ENCODE measurements at regions not wholly inside any gene's neighbourhood (a gene's known extent, or its start where the extent isn't known, plus 50 kb on each side); places are given as distances from the start of the nearest gene placed in this dataset.

GRCh38 chr2:129810521-129810920 is 168.9 kb upstream of the RAB6C start:
- Histone ChIP-seq H3K27ac (ENCODE audit: poor library complexity, severe bottlenecking) (no peak overlapping the region), H3K4me1 (ENCODE audit: insufficient read depth, poor library complexity, severe bottlenecking) (no peaks in the 10 kb centered on the region), H3K9me3 (ENCODE audit: severe bottlenecking) (no peaks in the 10 kb centered on the region), H3K27me3 (ENCODE audit: insufficient read depth, poor library complexity, severe bottlenecking) (peaks cover 13% of the 10 kb centered on the region), H3K36me3 (ENCODE audit: low read depth) (no peaks in the 10 kb centered on the region), H3K4me3 (ENCODE audit: severe bottlenecking) (no peak overlapping the region)
- ATAC-seq (ENCODE audit: low read depth) (no peak), DNase-seq (ENCODE audit: low spot score) (no peak)
- TF ChIP-seq, protein P1, sequence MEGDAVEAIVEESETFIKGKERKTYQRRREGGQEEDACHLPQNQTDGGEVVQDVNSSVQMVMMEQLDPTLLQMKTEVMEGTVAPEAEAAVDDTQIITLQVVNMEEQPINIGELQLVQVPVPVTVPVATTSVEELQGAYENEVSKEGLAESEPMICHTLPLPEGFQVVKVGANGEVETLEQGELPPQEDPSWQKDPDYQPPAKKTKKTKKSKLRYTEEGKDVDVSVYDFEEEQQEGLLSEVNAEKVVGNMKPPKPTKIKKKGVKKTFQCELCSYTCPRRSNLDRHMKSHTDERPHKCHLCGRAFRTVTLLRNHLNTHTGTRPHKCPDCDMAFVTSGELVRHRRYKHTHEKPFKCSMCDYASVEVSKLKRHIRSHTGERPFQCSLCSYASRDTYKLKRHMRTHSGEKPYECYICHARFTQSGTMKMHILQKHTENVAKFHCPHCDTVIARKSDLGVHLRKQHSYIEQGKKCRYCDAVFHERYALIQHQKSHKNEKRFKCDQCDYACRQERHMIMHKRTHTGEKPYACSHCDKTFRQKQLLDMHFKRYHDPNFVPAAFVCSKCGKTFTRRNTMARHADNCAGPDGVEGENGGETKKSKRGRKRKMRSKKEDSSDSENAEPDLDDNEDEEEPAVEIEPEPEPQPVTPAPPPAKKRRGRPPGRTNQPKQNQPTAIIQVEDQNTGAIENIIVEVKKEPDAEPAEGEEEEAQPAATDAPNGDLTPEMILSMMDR (IDR thresholded peaks at IDR 0.05; ENCODE audit: poor library complexity, severe bottlenecking): no peak

- TF ChIP-seq, protein P1 (IDR thresholded peaks at IDR 0.05; ENCODE audit: poor library complexity, severe bottlenecking): no peak
- Histone ChIP-seq H3K9me3 (ENCODE audit: severe bottlenecking) (no peaks in the 10 kb centered on the region), H3K27me3 (ENCODE audit: insufficient read depth, poor library complexity, severe bottlenecking) (peaks cover 13% of the 10 kb centered on the region), H3K4me3 (ENCODE audit: severe bottlenecking) (no peak overlapping the region), H3K27ac (ENCODE audit: poor library complexity, severe bottlenecking) (no peak overlapping the region), H3K4me1 (ENCODE audit: insufficient read depth, poor library complexity, severe bottlenecking) (no peaks in the 10 kb centered on the region), H3K36me3 (ENCODE audit: low read depth) (no peaks in the 10 kb centered on the region)
- ATAC-seq (ENCODE audit: low read depth): no peak
- DNase-seq (ENCODE audit: low spot score): no peak
These were observed 167.4 kb upstream of the RAB6C start for GRCh38 chr2:129812071-129812470.

DNA sequence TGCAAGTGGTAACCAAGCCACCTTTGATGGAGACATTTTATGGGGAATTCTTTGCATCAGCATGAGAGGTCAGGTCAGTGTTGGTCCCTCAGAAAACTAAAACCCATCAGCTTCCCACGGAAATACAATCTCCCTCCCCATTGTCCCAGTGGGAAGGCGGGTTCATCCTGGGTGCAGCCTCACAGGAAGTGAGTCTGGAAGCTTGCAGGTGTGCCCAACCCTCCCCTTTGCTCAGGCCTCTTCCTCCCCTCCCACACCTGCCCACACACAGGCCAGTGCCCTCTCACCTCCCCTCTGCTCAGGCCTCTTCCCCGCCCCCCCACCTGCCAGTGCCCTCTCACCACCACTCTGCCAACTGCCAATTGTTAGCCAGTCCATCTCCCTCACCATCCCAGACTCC is 166.8 kb upstream of the RAB6C start:
- Histone ChIP-seq H3K36me3 (ENCODE audit: low read depth) (no peaks in the 10 kb centered on the region), H3K4me1 (ENCODE audit: insufficient read depth, poor library complexity, severe bottlenecking) (no peaks in the 10 kb centered on the region), H3K4me3 (ENCODE audit: severe bottlenecking) (no peak overlapping the region), H3K9me3 (ENCODE audit: severe bottlenecking) (no peaks in the 10 kb centered on the region), H3K27me3 (ENCODE audit: insufficient read depth, poor library complexity, severe bottlenecking) (peaks cover 13% of the 10 kb centered on the region), H3K27ac (ENCODE audit: poor library complexity, severe bottlenecking) (no peak overlapping the region)
- no peak for DNase-seq (ENCODE audit: low spot score)
- TF ChIP-seq, protein P1 (IDR thresholded peaks at IDR 0.05; ENCODE audit: poor library complexity, severe bottlenecking): no peak
- no peak for ATAC-seq (ENCODE audit: low read depth)

DNA sequence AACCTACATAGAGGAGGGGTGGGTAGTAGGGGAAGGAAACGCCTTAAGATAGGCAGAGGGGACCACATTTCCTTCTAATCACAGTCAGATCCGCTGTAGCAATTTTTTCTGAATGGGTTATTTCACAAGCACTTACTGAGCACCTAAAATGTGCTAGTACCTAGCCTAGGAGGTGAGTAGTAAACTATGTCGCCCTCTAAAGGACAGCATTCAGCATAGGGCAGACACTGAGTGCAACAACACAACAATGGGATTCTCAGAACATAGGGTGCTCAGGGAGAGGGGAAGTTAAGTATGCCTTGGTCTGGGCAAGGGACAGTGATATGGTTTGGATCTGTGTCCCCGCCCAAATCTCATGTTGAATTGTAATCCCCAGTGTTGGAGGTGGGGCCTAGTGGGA is 166.1 kb upstream of the RAB6C start:
- ATAC-seq (ENCODE audit: low read depth) (no peak), DNase-seq (ENCODE audit: low spot score) (no peak)
- Histone ChIP-seq H3K27ac (ENCODE audit: poor library complexity, severe bottlenecking) (no peak overlapping the region), H3K4me1 (ENCODE audit: insufficient read depth, poor library complexity, severe bottlenecking) (no peaks in the 10 kb centered on the region), H3K4me3 (ENCODE audit: severe bottlenecking) (no peak overlapping the region), H3K9me3 (ENCODE audit: severe bottlenecking) (no peaks in the 10 kb centered on the region), H3K27me3 (ENCODE audit: insufficient read depth, poor library complexity, severe bottlenecking) (peaks cover 13% of the 10 kb centered on the region), H3K36me3 (ENCODE audit: low read depth) (no peaks in the 10 kb centered on the region)
- TF ChIP-seq, protein P1 (IDR thresholded peaks at IDR 0.05; ENCODE audit: poor library complexity, severe bottlenecking): no peak

DNA sequence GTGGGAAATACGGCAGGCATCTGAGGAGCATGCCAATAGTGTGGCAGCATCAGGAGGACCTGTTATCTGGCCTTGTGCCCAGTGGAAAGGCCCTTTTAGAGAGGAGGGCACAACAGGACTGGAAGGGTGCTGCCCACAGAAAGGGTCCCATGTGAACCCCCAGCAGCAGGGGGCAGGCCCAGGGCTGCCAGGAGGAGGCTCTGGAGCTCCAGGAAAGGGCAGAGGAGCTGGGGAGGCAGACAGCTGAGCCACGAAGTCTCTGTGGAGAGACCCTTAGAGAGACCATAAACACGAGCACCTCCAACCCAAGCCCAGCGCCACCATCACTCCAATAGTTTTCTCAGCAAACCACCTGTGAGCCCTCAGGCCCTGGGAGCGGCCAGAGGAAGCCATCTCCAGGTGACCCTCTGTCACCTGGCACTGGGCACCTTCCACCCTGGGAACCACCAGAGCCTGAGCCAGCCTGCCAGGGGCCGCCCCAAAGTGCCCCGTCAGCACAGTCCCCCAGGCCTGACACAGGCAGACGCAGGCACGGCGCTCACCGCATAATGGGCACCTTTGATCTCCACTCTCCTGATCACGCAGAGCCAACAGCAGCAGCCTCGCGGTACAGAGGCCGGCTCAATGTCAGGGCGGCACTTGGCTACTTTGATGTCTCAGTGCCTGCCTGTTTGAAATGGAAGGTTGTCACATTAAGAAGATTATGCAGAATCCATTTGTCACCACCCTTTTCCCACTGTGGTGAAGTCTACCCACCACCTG is 162.5 kb upstream of the RAB6C start:
- DNase-seq (ENCODE audit: low spot score) (no peak), ATAC-seq (ENCODE audit: low read depth) (no peak)
- Histone ChIP-seq H3K36me3 (ENCODE audit: low read depth) (no peaks in the 10 kb centered on the region), H3K27ac (ENCODE audit: poor library complexity, severe bottlenecking) (no peak overlapping the region), H3K4me1 (ENCODE audit: insufficient read depth, poor library complexity, severe bottlenecking) (no peaks in the 10 kb centered on the region), H3K4me3 (ENCODE audit: severe bottlenecking) (no peak overlapping the region), H3K9me3 (ENCODE audit: severe bottlenecking) (no peaks in the 10 kb centered on the region), H3K27me3 (ENCODE audit: insufficient read depth, poor library complexity, severe bottlenecking) (no peaks in the 10 kb centered on the region)
- TF ChIP-seq, protein P1 (IDR thresholded peaks at IDR 0.05; ENCODE audit: poor library complexity, severe bottlenecking): no peak
